ENCODE measurements at regions not wholly inside any gene's neighbourhood (a gene's known extent, or its start where the extent isn't known, plus 50 kb on each side); places are given as distances from the start of the nearest gene placed in this dataset.

DNA sequence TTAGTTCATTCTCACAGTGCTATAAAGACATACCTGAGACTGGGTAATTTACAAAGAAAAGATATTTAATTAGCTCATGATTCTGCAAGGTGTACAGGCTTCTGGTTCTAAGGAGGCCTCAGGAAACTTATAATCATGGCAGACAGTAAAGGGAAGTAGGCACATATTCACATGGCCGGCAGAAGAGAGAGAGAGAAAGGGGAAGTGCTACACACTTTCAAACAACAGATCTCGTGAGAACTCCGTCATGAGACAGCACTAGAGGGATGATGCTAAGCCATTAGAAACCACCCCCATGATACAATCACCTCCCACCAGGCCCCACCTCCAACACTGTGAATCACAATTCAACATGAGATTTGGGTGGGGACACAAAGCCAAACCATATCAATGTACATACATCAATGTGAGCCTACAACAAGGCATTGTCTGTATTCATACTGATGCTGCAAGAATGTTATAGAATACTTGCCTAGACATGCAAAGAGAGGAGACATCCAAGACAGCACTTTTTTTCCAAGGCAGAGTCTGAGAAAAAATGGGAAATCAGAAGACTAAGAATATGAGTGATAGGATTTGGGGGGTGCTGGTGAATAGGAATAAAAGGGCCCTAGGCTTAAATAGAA is 114.8 kb upstream of the XYLT1 start:
- intact Hi-C loops (cut with DNase I; ENCODE audit: low total_unique reads), result no loop called here
- Histone ChIP-seq H3K9me3 (no peaks in the 10 kb centered on the region), H3K4me3 (no peak overlapping the region), H3K4me1 (no peaks in the 10 kb centered on the region), H3K27ac (no peak overlapping the region), H3K36me3 (no peaks in the 10 kb centered on the region), H3K27me3 (no peaks in the 10 kb centered on the region)
- TF ChIP-seq, protein P1, sequence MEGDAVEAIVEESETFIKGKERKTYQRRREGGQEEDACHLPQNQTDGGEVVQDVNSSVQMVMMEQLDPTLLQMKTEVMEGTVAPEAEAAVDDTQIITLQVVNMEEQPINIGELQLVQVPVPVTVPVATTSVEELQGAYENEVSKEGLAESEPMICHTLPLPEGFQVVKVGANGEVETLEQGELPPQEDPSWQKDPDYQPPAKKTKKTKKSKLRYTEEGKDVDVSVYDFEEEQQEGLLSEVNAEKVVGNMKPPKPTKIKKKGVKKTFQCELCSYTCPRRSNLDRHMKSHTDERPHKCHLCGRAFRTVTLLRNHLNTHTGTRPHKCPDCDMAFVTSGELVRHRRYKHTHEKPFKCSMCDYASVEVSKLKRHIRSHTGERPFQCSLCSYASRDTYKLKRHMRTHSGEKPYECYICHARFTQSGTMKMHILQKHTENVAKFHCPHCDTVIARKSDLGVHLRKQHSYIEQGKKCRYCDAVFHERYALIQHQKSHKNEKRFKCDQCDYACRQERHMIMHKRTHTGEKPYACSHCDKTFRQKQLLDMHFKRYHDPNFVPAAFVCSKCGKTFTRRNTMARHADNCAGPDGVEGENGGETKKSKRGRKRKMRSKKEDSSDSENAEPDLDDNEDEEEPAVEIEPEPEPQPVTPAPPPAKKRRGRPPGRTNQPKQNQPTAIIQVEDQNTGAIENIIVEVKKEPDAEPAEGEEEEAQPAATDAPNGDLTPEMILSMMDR (IDR thresholded peaks at IDR 0.05), result no peak
- no peak for TF ChIP-seq POLR2A (IDR thresholded peaks at IDR 0.05)
- DNase-seq, result no peak

DNA sequence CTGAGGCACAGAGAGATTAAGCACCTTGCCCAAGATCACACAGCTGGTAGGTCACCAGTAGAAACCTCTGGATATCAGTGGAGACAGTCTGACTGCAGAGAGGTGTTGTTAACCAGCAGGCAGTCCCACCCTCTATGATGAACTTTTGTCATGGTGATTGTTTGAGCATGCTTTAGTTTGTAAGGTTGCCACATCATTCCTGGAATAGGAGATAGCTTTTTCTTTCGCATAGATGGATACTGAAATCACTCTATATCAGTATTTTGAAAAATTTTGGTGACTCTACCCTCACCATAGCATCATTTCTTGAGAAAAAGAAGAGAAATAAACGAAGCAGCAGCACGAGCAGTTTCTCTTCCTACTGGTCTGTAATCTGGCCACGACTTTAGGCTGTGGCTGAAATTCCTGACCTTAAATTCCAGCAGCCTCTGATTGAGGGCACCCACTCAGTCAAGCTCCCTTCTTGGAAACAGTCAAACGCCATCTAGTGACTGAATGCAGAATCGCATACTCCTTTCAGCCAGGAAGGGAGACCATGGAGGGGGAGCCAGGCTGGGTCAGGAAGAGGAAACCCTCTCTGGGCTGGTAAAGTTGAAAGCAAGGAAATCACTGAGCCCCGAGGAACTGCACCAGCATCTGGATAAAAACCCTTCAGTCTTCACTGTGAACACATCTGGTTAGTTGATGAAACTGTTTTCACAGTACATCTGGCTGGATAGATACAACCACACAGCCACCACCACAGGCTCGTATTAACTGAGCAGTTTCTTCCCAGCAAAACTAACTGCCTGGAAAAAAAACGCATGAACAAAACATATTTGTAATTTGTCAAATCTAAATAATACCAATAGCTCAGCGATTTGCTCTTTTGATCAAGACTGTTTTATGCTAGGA is 108.5 kb upstream of the XYLT1 start:
- Histone ChIP-seq H3K4me1 (no peaks in the 10 kb centered on the region), H3K27ac (no peak overlapping the region), H3K27me3 (no peaks in the 10 kb centered on the region), H3K9me3 (no peaks in the 10 kb centered on the region), H3K4me3 (no peak overlapping the region), H3K36me3 (no peaks in the 10 kb centered on the region)
- intact Hi-C loops (cut with DNase I; ENCODE audit: low total_unique reads), result no loop called here
- TF ChIP-seq POLR2A (IDR thresholded peaks at IDR 0.05), result no peak
- TF ChIP-seq, protein P1 (IDR thresholded peaks at IDR 0.05), result peak; percentile 63 to 73 (median 68)
- peak; percentile 20 to 48 for DNase-seq

DNA sequence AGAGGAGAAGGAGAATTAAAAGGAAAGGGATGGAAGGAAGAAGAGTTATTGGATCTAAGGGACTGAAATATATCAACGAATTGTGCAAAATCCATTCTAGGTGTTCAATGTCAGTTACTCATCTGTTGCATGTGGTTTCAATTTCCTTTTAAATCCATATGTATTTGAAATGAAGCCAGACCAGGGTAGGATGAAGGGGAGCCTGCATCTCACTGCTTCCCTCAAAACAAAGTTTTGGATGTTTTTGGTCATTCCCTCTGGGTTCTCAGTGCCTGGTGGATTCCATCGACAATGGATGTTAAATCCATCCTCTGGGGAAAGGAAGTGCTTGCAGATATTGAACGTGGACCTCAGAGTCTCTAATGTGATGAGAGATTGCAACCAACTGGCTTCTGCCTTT is 103.5 kb upstream of the XYLT1 start:
- intact Hi-C loops (cut with DNase I; ENCODE audit: low total_unique reads), result no loop called here

DNA sequence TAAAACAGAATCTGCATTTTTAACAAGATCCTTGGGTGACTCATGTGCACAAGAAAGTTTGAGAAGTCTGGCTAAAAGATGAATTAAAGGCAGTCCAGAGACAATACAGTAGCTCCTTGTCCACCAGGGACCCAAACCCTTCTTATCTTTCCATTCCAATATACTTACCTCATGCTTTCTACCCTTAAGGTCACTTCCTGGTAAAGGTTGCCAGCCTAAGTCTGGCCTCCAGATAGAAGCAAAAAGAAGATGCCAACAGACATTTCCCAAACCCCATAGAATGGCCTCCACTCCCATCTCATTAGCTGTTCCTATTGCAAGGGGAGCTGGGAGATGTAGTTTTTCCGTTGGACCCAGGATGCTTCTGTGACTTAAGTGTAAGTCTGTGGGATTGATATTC is 101.4 kb upstream of the XYLT1 start:
- Histone ChIP-seq H3K36me3 (no peaks in the 10 kb centered on the region), H3K9me3 (no peaks in the 10 kb centered on the region), H3K27ac (no peak overlapping the region), H3K4me3 (no peak overlapping the region), H3K27me3 (no peaks in the 10 kb centered on the region), H3K4me1 (no peaks in the 10 kb centered on the region)
- no peak for DNase-seq
- TF ChIP-seq, protein P1 (IDR thresholded peaks at IDR 0.05), result no peak
- no peak for TF ChIP-seq POLR2A (IDR thresholded peaks at IDR 0.05)
- intact Hi-C loops (cut with DNase I; ENCODE audit: low total_unique reads), result no loop called here

More for the DNA sequence above, 103.5 kb upstream of the XYLT1 start:
- Histone ChIP-seq H3K36me3 (no peaks in the 10 kb centered on the region), H3K4me1 (no peaks in the 10 kb centered on the region), H3K4me3 (no peak overlapping the region), H3K9me3 (no peaks in the 10 kb centered on the region), H3K27me3 (no peaks in the 10 kb centered on the region), H3K27ac (no peak overlapping the region)
- no peak for TF ChIP-seq POLR2A (IDR thresholded peaks at IDR 0.05)
- TF ChIP-seq, protein P1 (IDR thresholded peaks at IDR 0.05), result no peak
- no peak for DNase-seq

DNA sequence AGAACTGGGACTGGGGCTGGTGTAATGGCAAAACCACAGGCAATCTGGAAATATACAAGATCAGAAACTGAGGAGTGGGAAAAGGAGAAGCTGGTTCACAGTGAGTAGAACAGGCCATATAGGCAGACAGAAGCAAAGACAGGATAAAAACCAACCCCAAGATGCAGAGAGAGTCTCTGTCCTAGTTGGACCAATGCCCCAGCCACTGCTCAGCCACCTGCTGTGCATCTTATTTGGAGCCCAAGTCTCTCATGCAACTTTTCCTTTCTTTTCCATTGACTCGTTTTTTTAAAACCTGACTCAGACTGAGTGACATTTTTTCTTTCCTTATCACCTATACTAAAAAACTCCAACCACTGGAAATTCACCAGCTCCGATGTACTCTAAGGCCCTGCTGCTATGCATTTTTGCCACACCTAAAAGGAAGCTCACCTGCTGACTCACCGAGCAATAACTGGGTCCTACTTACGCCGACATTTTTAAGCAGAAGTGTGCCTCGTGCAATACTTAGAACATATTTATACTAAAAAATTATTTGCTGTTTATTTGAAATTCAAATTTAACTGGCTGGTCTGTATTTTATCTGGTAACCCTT is 100.8 kb upstream of the XYLT1 start:
- H3K27ac ChIP-seq, result no peak overlapping the region
- H3K36me3 ChIP-seq, result no peaks in the 10 kb centered on the region
- no peaks in the 10 kb centered on the region for H3K9me3 ChIP-seq
- H3K4me1 ChIP-seq, result no peaks in the 10 kb centered on the region
- no peaks in the 10 kb centered on the region for H3K27me3 ChIP-seq
- DNase-seq, result no peak
- intact Hi-C loops (cut with DNase I; ENCODE audit: low total_unique reads), result no loop called here
- TF ChIP-seq, protein P1 (IDR thresholded peaks at IDR 0.05), result no peak
- TF ChIP-seq POLR2A (IDR thresholded peaks at IDR 0.05), result no peak
- no peak overlapping the region for H3K4me3 ChIP-seq
